HG02943 (cell line): ENCODE measurements at regions not wholly inside any gene's neighbourhood (a gene's known extent, or its start where the extent isn't known, plus 50 kb on each side); places are given as distances from the start of the nearest gene placed in this dataset.

Experiments used
- ATAC-seq: cut with Tn5 transposase; IDR thresholded peaks from one replicate; pipeline ENCODE4 v1.9.1; 2021; ENCODE audit warnings: mild to moderate bottlenecking, low read depth, moderate library complexity; ENCODE audit not compliant: unreplicated experiment

- no peak for ATAC-seq
Observed at GRCh38 chr2:20150110-20150706, 74.7 kb downstream of the SDC1 start.

DNA sequence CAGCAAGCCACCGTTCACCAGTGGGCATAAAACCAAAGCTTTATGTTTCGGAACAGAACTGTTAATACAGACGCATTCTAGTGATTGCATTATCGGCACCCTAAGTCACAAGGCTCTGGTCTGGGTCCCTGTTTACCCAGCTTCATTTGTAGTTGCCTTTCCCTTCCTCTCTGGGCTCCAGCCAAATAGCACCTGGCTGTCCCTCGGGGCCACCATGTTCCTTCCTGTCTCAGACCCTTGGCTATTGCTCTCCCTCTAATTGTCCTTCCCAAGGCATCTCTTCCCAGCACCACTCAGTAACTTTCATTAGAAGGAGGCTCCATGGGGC, 75.3 kb downstream of the SDC1 start:
- no peak for ATAC-seq

DNA sequence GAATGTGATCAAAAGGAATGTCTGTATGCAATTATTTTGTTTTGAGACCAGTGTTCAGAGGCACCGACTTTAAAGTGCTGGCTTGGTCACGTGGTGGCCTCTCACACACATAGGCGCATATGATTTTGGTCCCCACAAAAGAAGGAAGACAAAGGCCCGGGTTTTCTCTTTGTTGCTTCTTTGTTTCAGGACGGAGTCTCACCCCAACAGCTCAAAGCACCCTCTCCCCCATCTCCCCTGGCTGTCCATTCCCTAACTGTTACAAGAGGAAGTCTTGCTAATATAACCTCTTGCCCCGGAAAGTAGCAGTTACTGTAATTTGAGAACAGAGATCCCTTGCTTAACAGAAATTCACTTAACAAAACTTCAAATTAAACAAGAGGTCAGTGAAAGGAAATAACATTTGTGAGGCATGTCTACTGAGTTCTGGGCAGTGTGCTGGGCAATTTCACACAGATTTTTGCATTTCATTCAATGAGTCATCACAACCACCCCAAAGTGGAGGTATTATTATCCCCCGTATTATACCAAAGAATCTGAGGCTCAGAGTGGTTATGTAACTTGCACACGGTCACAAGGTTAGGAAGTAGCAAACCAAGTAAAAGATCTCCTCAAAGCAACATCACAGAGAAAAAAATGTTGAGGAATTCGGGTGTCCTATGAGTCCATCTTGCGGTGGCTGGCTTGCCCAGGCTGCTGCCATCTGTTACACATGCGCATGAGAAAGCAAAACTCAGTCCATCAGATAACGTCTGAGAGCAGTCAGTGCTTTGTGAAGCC, 75.8 kb downstream of the SDC1 start:
- no peak for ATAC-seq

DNA sequence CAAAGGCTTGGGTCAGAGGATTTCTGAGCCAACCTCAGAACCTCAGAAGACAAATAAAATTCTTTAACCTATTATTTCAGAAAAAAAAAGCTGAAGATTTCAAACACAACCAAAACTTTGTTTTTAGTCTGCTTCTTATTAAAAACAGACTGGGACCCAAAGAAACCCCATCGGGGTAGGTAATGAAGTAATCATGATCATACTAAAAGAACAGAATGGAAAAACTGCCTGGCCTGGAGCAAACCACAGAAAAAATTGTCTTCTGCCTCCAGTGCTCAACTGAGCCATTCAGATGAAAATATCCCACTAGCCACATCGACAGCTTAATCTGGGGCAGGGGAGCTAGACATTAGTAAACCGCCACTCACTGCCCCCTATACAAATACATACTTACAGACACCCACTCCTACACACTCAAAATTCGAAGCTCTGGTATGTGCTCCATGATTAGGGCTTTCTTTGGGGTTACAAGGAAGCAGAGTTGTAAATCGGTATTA, 76.5 kb downstream of the SDC1 start:
- no peak for ATAC-seq

DNA sequence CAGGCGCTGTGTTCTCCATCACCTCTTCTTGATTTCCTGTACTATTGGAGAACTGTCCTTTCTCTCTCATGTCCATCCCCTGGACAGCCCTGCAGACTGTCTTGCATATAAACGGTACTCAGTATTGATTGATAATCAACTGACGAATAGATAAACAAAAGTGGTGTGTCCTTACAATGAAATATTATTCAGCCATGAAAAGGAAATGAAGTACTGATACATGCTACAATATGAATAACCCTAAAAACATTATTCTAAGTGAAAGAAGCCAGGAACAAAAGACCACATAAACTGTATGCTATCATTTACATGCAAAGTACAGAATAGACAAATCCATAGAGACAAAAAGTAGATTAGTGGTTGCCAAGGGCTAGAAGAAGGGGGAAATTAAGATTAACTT, 77.6 kb downstream of the SDC1 start:
- no peak for ATAC-seq

- ATAC-seq, result no peak
Observed at GRCh38 chr2:20146401-20146800, 78.5 kb downstream of the SDC1 start.

GRCh38 chr2:20145497-20146193, 79.3 kb downstream of the SDC1 start:
- ATAC-seq, result no peak

- ATAC-seq, result no peak
Observed at GRCh38 chr2:20144861-20145260, 80.1 kb downstream of the SDC1 start.

DNA sequence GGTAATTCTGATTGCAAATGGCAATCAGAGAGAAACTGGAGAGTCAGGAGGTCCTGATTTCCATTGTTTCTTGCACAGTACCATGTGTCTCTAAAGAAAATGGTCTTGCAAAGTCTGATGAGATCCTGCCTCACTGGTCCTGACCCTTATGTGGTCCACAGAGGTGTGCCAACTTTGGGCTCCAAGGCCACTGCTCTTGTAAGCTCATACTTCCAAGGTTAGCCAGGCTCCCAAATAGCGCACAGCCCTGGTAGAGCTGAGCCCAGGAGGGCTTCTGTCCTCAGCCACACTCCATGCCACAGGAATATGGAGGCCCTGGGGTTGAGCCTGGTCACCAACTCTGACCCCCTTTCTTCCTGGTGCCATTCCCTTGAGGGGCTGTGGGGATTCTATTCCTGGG, 80.7 kb downstream of the SDC1 start:
- ATAC-seq, result no peak

DNA sequence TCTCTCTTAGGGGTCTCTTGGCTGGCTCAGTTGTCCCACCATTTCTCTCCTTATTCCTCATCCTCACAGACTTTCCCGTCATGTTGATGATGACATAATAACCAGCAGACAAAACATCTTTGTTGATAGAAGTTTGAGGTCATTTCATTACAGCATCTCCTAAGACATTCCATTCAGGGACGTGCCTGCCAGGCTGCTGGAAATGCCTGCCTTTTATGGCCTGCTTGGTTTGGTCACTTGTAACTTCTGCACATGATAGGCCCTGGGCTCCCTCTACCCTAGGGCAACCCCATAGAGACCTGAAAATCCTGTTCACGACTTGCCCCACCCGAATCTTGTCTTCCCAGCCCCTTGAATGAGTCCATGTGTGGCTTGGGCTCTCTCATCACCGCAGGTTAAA, 81.7 kb downstream of the SDC1 start:
- no peak for ATAC-seq

DNA sequence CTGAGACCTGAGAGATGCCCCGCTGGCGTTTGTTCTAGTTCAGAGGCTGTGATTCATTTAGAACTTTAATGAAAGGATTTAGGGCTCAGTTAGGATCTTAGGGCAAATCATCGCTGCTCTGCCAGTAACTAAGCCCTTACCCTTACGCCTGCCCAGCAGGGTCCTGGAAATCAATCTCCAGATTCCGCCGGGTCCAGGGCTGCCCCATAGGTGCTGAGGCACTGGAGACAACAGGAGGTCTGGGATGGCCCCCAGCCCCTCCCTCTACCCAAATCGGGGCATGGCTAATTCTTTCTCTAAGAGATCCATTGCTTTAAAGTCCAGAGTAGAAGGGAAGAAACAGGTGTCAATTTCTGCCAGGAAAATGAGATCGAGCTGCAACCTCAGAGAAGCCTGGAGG, 83.1 kb downstream of the SDC1 start:
- no peak for ATAC-seq

DNA sequence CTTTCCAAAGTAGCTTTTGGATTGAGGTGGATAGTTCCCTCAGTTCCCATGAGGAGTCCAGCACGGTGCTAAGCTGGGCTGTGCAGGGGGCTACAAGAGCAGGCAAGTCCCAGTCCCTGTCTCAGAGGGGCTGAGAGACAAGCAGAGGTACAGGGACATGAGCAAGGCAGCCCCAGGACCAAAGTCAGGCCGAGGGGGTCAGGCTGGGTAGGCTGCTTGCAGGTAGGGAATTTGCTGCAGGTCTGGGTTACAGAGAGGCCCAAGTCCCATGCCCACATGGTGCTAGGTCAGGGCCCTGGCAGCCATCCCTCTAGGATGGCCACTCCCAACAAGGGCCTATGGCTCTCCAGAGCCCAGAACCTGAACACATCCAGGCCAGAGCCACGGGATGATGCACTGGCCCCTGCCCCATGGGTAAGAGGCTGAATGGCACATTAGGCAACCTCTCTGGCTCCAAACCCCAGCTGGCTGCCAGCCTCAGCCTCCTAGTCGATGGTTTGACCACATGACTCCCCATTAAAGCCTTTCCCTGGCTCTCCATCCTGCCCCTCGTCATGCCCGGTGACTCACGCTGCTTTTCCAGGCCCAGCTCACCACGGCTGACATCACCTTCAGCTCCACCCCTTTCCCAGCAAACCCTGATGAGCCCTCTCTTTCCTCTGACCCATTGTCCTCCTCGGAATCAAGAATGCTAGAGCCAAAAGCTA, 83.7 kb downstream of the SDC1 start:
- ATAC-seq, result no peak

DNA sequence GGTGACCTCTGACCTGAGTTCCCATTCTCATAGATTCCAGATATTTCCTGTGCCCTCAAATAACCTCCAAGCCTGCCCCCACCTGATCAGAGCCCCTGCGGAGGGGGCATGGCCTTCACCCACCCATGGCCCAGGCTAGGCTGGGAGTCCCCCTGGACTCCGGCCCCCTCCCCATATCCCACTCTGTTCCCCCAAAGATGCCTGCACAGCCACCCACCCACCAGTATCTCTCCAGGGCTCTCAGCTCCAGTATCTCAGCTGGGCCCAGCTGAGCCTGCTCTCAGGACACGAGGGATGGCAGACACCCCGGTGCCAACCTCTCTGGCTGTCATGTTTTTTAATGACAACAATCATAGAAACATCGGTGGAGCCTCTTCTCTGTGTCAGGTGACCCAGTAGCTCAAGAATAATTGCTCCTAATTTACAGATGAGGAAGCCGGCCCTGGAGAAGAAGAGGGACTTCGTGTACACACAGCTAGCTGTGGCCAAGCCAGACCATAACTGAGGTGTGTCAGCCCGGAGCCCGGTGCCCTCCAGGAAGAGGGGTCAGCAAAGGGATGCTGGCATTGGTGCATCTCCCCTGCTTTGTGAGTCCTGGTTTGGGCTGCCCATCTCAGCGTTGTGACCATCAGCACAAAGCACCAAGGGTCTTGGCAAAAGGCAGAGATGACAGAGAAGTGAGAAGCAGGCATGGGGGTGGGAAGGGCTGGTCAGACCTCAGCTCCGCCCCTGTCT, 84.4 kb downstream of the SDC1 start:
- no peak for ATAC-seq

GRCh38 chr2:20139407-20140172, 85.3 kb downstream of the SDC1 start:
- ATAC-seq, result no peak

GRCh38 chr2:20138696-20139095, 86.2 kb downstream of the SDC1 start:
- ATAC-seq, result no peak

DNA sequence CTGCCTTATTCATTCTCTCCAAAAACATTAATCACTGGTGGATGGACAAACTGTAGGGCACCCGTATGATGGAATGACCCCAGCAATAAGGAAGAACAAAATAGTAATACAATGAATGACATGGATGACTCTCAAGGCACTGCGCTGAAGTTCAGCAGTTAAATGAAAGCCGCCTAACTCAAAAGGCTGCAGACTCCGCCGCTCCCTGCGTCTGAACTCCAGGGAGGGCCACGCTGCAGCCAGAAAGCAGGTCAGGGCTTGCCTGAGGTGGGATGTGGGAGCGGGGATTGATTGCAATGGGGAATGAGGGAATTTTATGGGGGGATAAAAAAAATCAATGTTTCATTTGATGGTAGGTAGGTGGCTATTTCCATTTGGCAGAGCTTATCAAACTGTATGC, 86.5 kb upstream of the LAPTM4A start:
- ATAC-seq, result no peak

DNA sequence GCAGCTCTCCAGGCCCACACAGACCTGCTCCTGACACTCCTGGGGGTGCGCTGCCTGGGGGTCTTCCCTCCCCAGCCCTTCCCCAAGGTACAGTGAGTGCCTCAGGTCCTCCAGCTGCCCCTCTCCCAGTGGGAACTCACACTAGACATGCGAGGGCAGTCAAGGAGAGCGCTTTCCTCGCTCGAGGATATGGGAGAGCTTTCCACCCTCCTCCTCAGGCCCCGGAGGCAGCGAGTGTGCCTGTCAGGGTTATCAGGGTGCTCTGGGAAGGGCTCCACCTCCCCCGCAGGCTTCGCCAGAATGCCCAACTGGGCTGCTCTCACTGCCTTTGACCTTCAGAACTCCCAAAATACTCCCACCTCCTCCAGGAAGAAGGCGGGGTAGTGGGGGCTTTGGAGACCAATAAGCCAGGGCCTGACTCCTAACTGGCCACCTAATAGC, 85.7 kb upstream of the LAPTM4A start:
- ATAC-seq, result no peak

DNA sequence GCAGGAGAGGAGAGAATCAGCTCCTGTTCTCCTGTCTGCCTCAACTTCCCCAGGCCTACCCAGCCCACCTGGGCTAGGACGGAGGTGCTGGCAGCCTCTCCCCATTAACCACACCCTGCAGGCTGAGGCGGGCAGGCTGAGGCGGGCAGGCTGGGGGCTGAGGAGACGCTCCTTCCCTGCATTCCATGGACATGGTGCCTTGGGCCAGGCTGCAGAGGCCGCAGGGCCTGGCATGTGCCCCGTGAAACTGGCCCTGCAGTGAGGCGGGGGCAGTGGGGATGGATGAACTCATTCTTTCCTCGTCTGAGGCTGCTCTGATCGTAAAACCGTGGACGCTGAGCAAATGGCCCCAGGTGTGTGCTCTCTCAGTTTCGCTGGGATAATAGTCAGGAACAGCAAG, 84.7 kb upstream of the LAPTM4A start:
- ATAC-seq, result no peak

DNA sequence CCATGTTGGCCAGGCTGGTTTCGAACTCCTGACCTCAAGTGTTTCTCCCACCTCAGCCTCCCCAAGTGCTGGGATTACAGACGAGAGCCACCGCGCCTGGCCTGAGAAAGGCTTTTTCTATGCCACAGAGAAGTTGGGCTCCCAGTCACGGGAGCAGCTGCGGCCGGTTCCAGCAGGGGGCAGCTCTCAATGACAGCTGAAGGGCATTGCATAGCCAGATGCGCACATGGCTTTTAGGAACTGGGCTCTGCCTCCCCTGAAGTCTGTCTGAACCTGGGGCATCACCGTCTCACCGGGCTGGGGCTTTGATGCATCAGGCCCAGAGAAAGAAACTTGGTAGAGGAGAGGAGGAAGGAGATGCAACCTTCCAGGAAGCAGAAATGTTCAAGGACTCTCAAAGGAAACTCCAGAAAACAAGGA, 84.2 kb upstream of the LAPTM4A start:
- ATAC-seq, result peak; percentile 70
